SK-N-SH (cell line): ENCODE measurements at regions not wholly inside any gene's neighbourhood (a gene's known extent, or its start where the extent isn't known, plus 50 kb on each side); places are given as distances from the start of the nearest gene placed in this dataset.

ENCODE experiments used
- CTCF ChIA-PET: fragments of 300-600, 350-600 bp; formaldehyde crosslinking; extraction: SDS; loops from one replicate; lab custom pipeline; 2021; lab: Yijun Ruan, JAX
- POLR2A ChIA-PET: fragments of 350-600 bp; sonication (Branson Sonifier 250); formaldehyde crosslinking; extraction: SDS; loops from one replicate; lab custom pipeline; 2020; ENCODE audit warnings: antibody characterized with exemption, inconsistent platforms; lab: Yijun Ruan, JAX
- DNase-seq: peaks from one replicate; pipeline ENCODE4 v3.0.0; 2012
- H2AFZ ChIP-seq: fragments of 200-600 bp; sonication (generic); 2 replicates; pipeline ENCODE4 v1.8.1; 2016; ENCODE audit warnings: antibody characterized with exemption, mild to moderate bottlenecking, low read depth
- H3F3A ChIP-seq: fragments of 200-600 bp; sonication (generic); replicated peaks from 2 replicates; pipeline ENCODE3; 2016; ENCODE audit warnings: antibody characterized with exemption, mild to moderate bottlenecking; ENCODE audit not compliant: insufficient read depth
- H3K27ac ChIP-seq, 2 experiments: fragments of 200-500 bp in 1 of 2; fragments of 200-600 bp in 1 of 2; sonication (Bioruptor generic) in 1 of 2; sonication (generic), shearing (Covaris generic) in 1 of 2; 2 replicates each; pipeline versions ENCODE4 v1.5.1 to v1.6.1; 2014 to 2016; ENCODE audit warnings: low read depth in 2 of 2, inconsistent platforms in 1 of 2, low read length in 1 of 2, mild to moderate bottlenecking in 1 of 2, mixed read lengths in 1 of 2
- H3K27me3 ChIP-seq: fragments of 200-600 bp; sonication (generic), shearing (Covaris generic); 2 replicates; pipeline ENCODE4 v1.6.1; 2016; ENCODE audit warnings: mixed run types; ENCODE audit not compliant: insufficient read depth
- H3K36me3 ChIP-seq, 2 experiments: fragments of 200-500 bp in 1 of 2; fragments of 200-600 bp in 1 of 2; sonication (Bioruptor generic) in 1 of 2; sonication (generic) in 1 of 2; replicated peaks in 1 of 2; 2 replicates each; pipeline versions ENCODE3 to v1.5.1; 2014 to 2016; ENCODE audit warnings: low read length in 1 of 2, mild to moderate bottlenecking in 1 of 2; ENCODE audit not compliant: insufficient read depth in 2 of 2, control insufficient read depth in 1 of 2
- H3K4me1 ChIP-seq, 2 experiments: fragments of 200-500 bp in 1 of 2; fragments of 200-600 bp in 1 of 2; sonication (Bioruptor generic) in 1 of 2; sonication (generic), shearing (Covaris generic) in 1 of 2; 2 replicates each; pipeline versions ENCODE4 v1.5.1 to v1.6.1; 2014 to 2016; ENCODE audit warnings: low read depth in 1 of 2, low read length in 1 of 2, mixed run types in 1 of 2; ENCODE audit not compliant: insufficient read depth in 2 of 2, control insufficient read depth in 1 of 2
- H3K4me2 ChIP-seq: fragments of 200-600 bp; sonication (generic), shearing (Covaris generic); 2 replicates; pipeline ENCODE4 v1.6.1; 2017; ENCODE audit warnings: mixed run types
- H3K4me3 ChIP-seq, 2 experiments: fragments of 200-500 bp in 1 of 2; fragments of 200-600 bp in 1 of 2; sonication (Bioruptor generic) in 1 of 2; sonication (generic), shearing (Covaris generic) in 1 of 2; 2 replicates each; pipeline versions ENCODE4 v1.5.1 to v1.8.1; 2014 to 2016; ENCODE audit warnings: low read depth in 2 of 2, inconsistent platforms in 1 of 2, low read length in 1 of 2, mild to moderate bottlenecking in 1 of 2, mixed read lengths in 1 of 2, moderate library complexity in 1 of 2
- H3K79me2 ChIP-seq: fragments of 200-600 bp; sonication (generic); 2 replicates; pipeline ENCODE4 v1.8.1; 2017; ENCODE audit warnings: mild to moderate bottlenecking; ENCODE audit not compliant: insufficient read depth
- H3K9ac ChIP-seq: fragments of 200-600 bp; sonication (generic); 2 replicates; pipeline ENCODE4 v1.6.1; 2017; ENCODE audit warnings: mixed run types
- H3K9me2 ChIP-seq: fragments of 200-600 bp; sonication (generic); 2 replicates; pipeline ENCODE4 v1.6.1; 2017; ENCODE audit warnings: mixed run types
- H3K9me3 ChIP-seq: fragments of 200-600 bp; sonication (generic); 2 replicates; pipeline ENCODE4 v1.6.1; 2017; ENCODE audit warnings: mixed run types, mild to moderate bottlenecking, moderate library complexity
- H4K20me1 ChIP-seq: fragments of 200-600 bp; sonication (generic); 2 replicates; pipeline ENCODE4 v1.6.1; 2017; ENCODE audit warnings: mild to moderate bottlenecking, mixed run types; ENCODE audit not compliant: insufficient read depth
- EP300 ChIP-seq, 2 experiments: IDR thresholded peaks; 2 replicates each; pipeline versions ENCODE4 v1.4.0 to v1.6.1; 2012; ENCODE audit warnings: borderline replicate concordance in 1 of 2, low read depth in 1 of 2, low read length in 1 of 2
- FOSL2 ChIP-seq: IDR thresholded peaks from 2 replicates; pipeline ENCODE4 v1.4.0; 2012; ENCODE audit warnings: low read depth, mild to moderate bottlenecking, moderate library complexity, borderline replicate concordance
- FOXM1 ChIP-seq: IDR thresholded peaks from 2 replicates; pipeline ENCODE4 v1.4.0; 2012; ENCODE audit warnings: low read depth, mild to moderate bottlenecking
- GATA2 ChIP-seq: sonication (generic); formaldehyde crosslinking; IDR thresholded peaks from 2 replicates; pipeline ENCODE4 v1.5.0; 2020; ENCODE audit warnings: mild to moderate bottlenecking, missing genetic modification reagents
- MXI1 ChIP-seq: IDR thresholded peaks from 2 replicates; pipeline ENCODE4 v1.6.1; 2012; ENCODE audit warnings: mild to moderate bottlenecking, low read depth, low read length, improper control_type of control experiment
- NFIC ChIP-seq: IDR thresholded peaks from 2 replicates; pipeline ENCODE4 v1.4.0; 2012; ENCODE audit warnings: borderline replicate concordance
- NRF1 ChIP-seq: IDR thresholded peaks from 2 replicates; pipeline ENCODE4 v1.6.1; 2012; ENCODE audit warnings: low read depth, mild to moderate bottlenecking, low read length
- POLR2AphosphoS5 ChIP-seq: IDR thresholded peaks from 2 replicates; pipeline ENCODE4 v1.6.1; 2012; ENCODE audit warnings: low read depth, low read length
- RAD21 ChIP-seq: IDR thresholded peaks from 2 replicates; pipeline ENCODE4 v1.6.1; 2012; ENCODE audit warnings: mild to moderate bottlenecking, low read length
- RCOR1 ChIP-seq: fragments of 150-350 bp; IDR thresholded peaks from 2 replicates; pipeline ENCODE4 v1.6.1; 2017; ENCODE audit warnings: antibody characterized with exemption, low read length
- REST ChIP-seq: IDR thresholded peaks from 2 replicates; pipeline ENCODE4 v1.6.1; 2012; ENCODE audit warnings: mild to moderate bottlenecking, low read depth, low read length, moderate library complexity
- RXRA ChIP-seq: IDR thresholded peaks from 2 replicates; pipeline ENCODE4 v1.4.0; 2012; ENCODE audit warnings: low read depth, mild to moderate bottlenecking, borderline replicate concordance
- SIN3A ChIP-seq: IDR thresholded peaks from 2 replicates; pipeline ENCODE4 v1.6.1; 2012; ENCODE audit warnings: low read depth, mild to moderate bottlenecking, low read length, moderate library complexity, borderline replicate concordance
- SMC3 ChIP-seq: IDR thresholded peaks from 2 replicates; pipeline ENCODE4 v1.6.1; 2012; ENCODE audit warnings: low read depth, low read length, improper control_type of control experiment
- TAF1 ChIP-seq: IDR thresholded peaks from 2 replicates; pipeline ENCODE4 v1.6.1; 2012; ENCODE audit warnings: low read depth, mild to moderate bottlenecking, low read length, moderate library complexity, borderline replicate concordance
- TCF12 ChIP-seq: IDR thresholded peaks from 2 replicates; pipeline ENCODE4 v1.4.0; 2012
- TEAD4 ChIP-seq: IDR thresholded peaks from 2 replicates; pipeline ENCODE4 v1.4.0; 2012; ENCODE audit warnings: mild to moderate bottlenecking, borderline replicate concordance; ENCODE audit not compliant: insufficient read depth
- USF2 ChIP-seq: fragments of 150-350 bp; IDR thresholded peaks from 2 replicates; pipeline ENCODE4 v1.6.1; 2017; ENCODE audit warnings: antibody characterized with exemption, low read length, low read depth, borderline replicate concordance
- WGBS: methylation state at CpG from one replicate; pipeline ENCODE4 v1.1.6; 2017; ENCODE audit warnings: low lambda C conversion rate; 5-methylcytosine and 5-hydroxymethylcytosine counted together

- no peaks in the 10 kb centered on the region for H3K79me2 ChIP-seq
- DNase-seq: no peak
- ChIA-PET POLR2A (no interaction called here), CTCF (interaction anchor here (0.8 kb wide), 1 partner anchor 26 kb away, joined by 3 read pairs; no protein-coding TSS in a partner anchor)
- no peak overlapping the region for H3K4me2 ChIP-seq
- no peaks in the 10 kb centered on the region for H3K27me3 ChIP-seq
- no peak overlapping the region for H2AFZ ChIP-seq
- H4K20me1 ChIP-seq: no peaks in the 10 kb centered on the region
- no peaks in the 10 kb centered on the region for H3K9me2 ChIP-seq
- H3K36me3 ChIP-seq: no peaks in the 10 kb centered on the region
- no peaks in the 10 kb centered on the region for H3F3A ChIP-seq
- no peak overlapping the region for H3K27ac ChIP-seq
- no peak for TF ChIP-seq RAD21
- no peak for TF ChIP-seq GATA2
- TF ChIP-seq MXI1: no peak
- TF ChIP-seq TEAD4: no peak
- no peak overlapping the region for H3K9ac ChIP-seq
- H3K4me3 ChIP-seq: no peak overlapping the region
- no peaks in the 10 kb centered on the region for H3K4me1 ChIP-seq
- H3K9me3 ChIP-seq: no peaks in the 10 kb centered on the region
Measured at GRCh38 chr6:67870321-67870720, 764.8 kb upstream of the ADGRB3 start.

- TF ChIP-seq TEAD4: no peak
- no peak for TF ChIP-seq POLR2AphosphoS5
- no peak for TF ChIP-seq NRF1
- no peak for TF ChIP-seq SMC3
- no peak for TF ChIP-seq FOXM1
- TF ChIP-seq REST: no peak
- no peak for TF ChIP-seq RAD21
- TF ChIP-seq TAF1: no peak
- no peak for TF ChIP-seq RCOR1
- TF ChIP-seq GATA2: no peak
- TF ChIP-seq EP300 (IDR thresholded peaks at IDR 0.05; ENCODE audit: borderline replicate concordance in 1 of 2, low read depth in 1 of 2, low read length in 1 of 2): no peak
- no peak for TF ChIP-seq FOSL2
- no peak for TF ChIP-seq TCF12
- TF ChIP-seq USF2: no peak
- TF ChIP-seq SIN3A: no peak
- TF ChIP-seq RXRA: no peak
- TF ChIP-seq NFIC: no peak
- TF ChIP-seq, all 33 proteins: peak for 0
- Histone ChIP-seq H2AFZ (no peak overlapping the region), H3K9ac (no peak overlapping the region), H3K36me3 (no peaks in the 10 kb centered on the region), H3K27ac (no peak overlapping the region), H3K4me1 (no peaks in the 10 kb centered on the region), H3K79me2 (no peaks in the 10 kb centered on the region), H3K9me3 (no peaks in the 10 kb centered on the region), H3F3A (no peaks in the 10 kb centered on the region), H3K4me2 (no peak overlapping the region), H3K4me3 (no peak overlapping the region), H3K27me3 (no peaks in the 10 kb centered on the region), H4K20me1 (no peaks in the 10 kb centered on the region), H3K9me2 (no peaks in the 10 kb centered on the region)
- POLR2A ChIA-PET: no interaction called here
- no peak for DNase-seq
- CTCF ChIA-PET: no interaction called here
- 56% methylated on average over 2 of the region's 2 CpGs for whole genome bisulfite sequencing
Measured at GRCh38 chr6:67863346-67863745, 771.7 kb upstream of the ADGRB3 start.
